ENCODE measurements at regions not wholly inside any gene's neighbourhood (a gene's known extent, or its start where the extent isn't known, plus 50 kb on each side); places are given as distances from the start of the nearest gene placed in this dataset.

GRCh38 chr1:233448109-233448689 is 120.7 kb downstream of the MAP3K21 start:
- TF ChIP-seq POLR2A (IDR thresholded peaks at IDR 0.05), result no peak
- no peak for TF ChIP-seq CTCF (IDR thresholded peaks at IDR 0.05 in 4 of 5, conservative IDR thresholded peaks at IDR 0.05 in 1 of 5)
- no peaks in the 10 kb centered on the region for H3K27me3 ChIP-seq
- no peaks in the 10 kb centered on the region for H3K36me3 ChIP-seq
- intact Hi-C loops (cut with DNase I; ENCODE audit: low total_unique reads), result no loop called here
- H3K9me3 ChIP-seq, result no peaks in the 10 kb centered on the region
- no peak for DNase-seq
- no peaks in the 10 kb centered on the region for H3K4me1 ChIP-seq
- no peak overlapping the region for H3K4me3 ChIP-seq
- H3K27ac ChIP-seq, result no peak overlapping the region
- no peak for ATAC-seq
- in situ Hi-C loops (cut with MboI; ENCODE audit: low sequenced_read_pairs in 4 of 4), result loop anchor here in 2 of 4 donors (25.0 kb wide), 2 partner anchors 339 to 364 kb away; no protein-coding TSS in a partner anchor

- in situ Hi-C loops (cut with MboI; ENCODE audit: low sequenced_read_pairs in 4 of 4), result no loop called here
- DNase-seq, result no peak
Measured at GRCh38 chr1:233452724-233453123, 125.2 kb downstream of the MAP3K21 start.

GRCh38 chr1:233453433-233454200 is 126.1 kb downstream of the MAP3K21 start:
- TF ChIP-seq CTCF (IDR thresholded peaks at IDR 0.05 in 4 of 5, conservative IDR thresholded peaks at IDR 0.05 in 1 of 5) (no peak), POLR2A (IDR thresholded peaks at IDR 0.05) (no peak)
- in situ Hi-C loops (cut with MboI; ENCODE audit: low sequenced_read_pairs in 4 of 4) (no loop called here), intact Hi-C loops (cut with DNase I; ENCODE audit: low total_unique reads) (no loop called here)
- no peaks in the 10 kb centered on the region for H3K9me3 ChIP-seq
- no peak overlapping the region for H3K4me3 ChIP-seq
- DNase-seq (no peak), ATAC-seq (no peak)
- no peaks in the 10 kb centered on the region for H3K27me3 ChIP-seq
- H3K27ac ChIP-seq, result no peak overlapping the region
- H3K4me1 ChIP-seq, result no peaks in the 10 kb centered on the region
- H3K36me3 ChIP-seq, result no peaks in the 10 kb centered on the region

More at GRCh38 chr1:233452724-233453123, 125.2 kb downstream of the MAP3K21 start:
- Histone ChIP-seq H3K4me3 (no peak overlapping the region), H3K27ac (no peak overlapping the region), H3K4me1 (no peaks in the 10 kb centered on the region), H3K36me3 (no peaks in the 10 kb centered on the region), H3K27me3 (no peaks in the 10 kb centered on the region), H3K9me3 (no peaks in the 10 kb centered on the region)
- intact Hi-C loops (cut with DNase I; ENCODE audit: low total_unique reads), result no loop called here
- TF ChIP-seq CTCF (IDR thresholded peaks at IDR 0.05 in 4 of 5, conservative IDR thresholded peaks at IDR 0.05 in 1 of 5), result no peak
- no peak for TF ChIP-seq POLR2A (IDR thresholded peaks at IDR 0.05)
- no peak for ATAC-seq

- H3K36me3 ChIP-seq, result no peaks in the 10 kb centered on the region
- H3K27me3 ChIP-seq, result no peaks in the 10 kb centered on the region
- no peak overlapping the region for H3K4me3 ChIP-seq
- intact Hi-C loops (cut with DNase I; ENCODE audit: low total_unique reads), result no loop called here
- DNase-seq, result no peak
- H3K27ac ChIP-seq, result no peak overlapping the region
- H3K4me1 ChIP-seq, result no peaks in the 10 kb centered on the region
- no peaks in the 10 kb centered on the region for H3K9me3 ChIP-seq
- TF ChIP-seq CTCF (IDR thresholded peaks at IDR 0.05 in 4 of 5, conservative IDR thresholded peaks at IDR 0.05 in 1 of 5) (no peak), POLR2A (IDR thresholded peaks at IDR 0.05) (no peak)
- ATAC-seq, result no peak
- in situ Hi-C loops (cut with MboI; ENCODE audit: low sequenced_read_pairs in 4 of 4), result no loop called here
Measured at GRCh38 chr1:233459470-233459945, 132.0 kb downstream of the MAP3K21 start.

Measured in gastrocnemius medialis (tissue), 4 donors.